K562 (cell line): ENCODE measurements at regions not wholly inside any gene's neighbourhood (a gene's known extent, or its start where the extent isn't known, plus 50 kb on each side); places are given as distances from the start of the nearest gene placed in this dataset.

Experiments used
- ATAC-seq: fragments of 200-7000 bp; cut with Tn5 transposase; 3 replicates; pipeline ENCODE4 v1.9.1; 2020; ENCODE audit warnings: moderate library complexity
- BruUV-seq: library from RNA; stranded (reverse); fragments of 400-500 nt; replicated peaks from 2 replicates; lab custom pipeline; 2021; lab: Mats Ljungman, UMichigan
- CTCF ChIA-PET: fragments of 300-600 bp; formaldehyde crosslinking; extraction: SDS; loops from one replicate; lab custom pipeline; 2021; ENCODE audit warnings: low intra/inter-chr PET ratio; lab: Yijun Ruan, JAX
- POLR2A ChIA-PET: fragments of 300-600, 350-650 bp; sonication (Branson Sonifier 250); formaldehyde crosslinking; extraction: SDS; loops from one replicate; lab custom pipeline; 2021; ENCODE audit warnings: antibody characterized with exemption, inconsistent platforms; lab: Yijun Ruan, JAX
- DNase-seq, 4 experiments: peaks; one replicate each; pipeline versions ENCODE4 v3.0.0 to v3.0.0-alpha.2; 2011 to 2018; ENCODE audit warnings: low spot score in 3 of 4, mixed read lengths in 3 of 4; ENCODE audit errors: extremely low read depth in 1 of 4
- FAIRE-seq: peaks from 2 replicates; lab custom pipeline; 2011; peaks lifted over from hg19 to GRCh38; lab: Jason Lieb, UNC
- H2AFZ ChIP-seq: 2 replicates; pipeline ENCODE4 v1.6.0; 2011; ENCODE audit warnings: low read depth, low read length, control low read depth, inconsistent platforms
- H3K27ac ChIP-seq: fragments of 200-600 bp; 3 replicates; pipeline ENCODE4 v1.8.0; 2011; ENCODE audit warnings: low read depth, mild to moderate bottlenecking, control low read depth, inconsistent platforms, low read length, moderate library complexity, mixed read lengths; ENCODE audit errors: extremely low read depth
- H3K27me3 ChIP-seq, 2 experiments: fragments of 300-600 bp in 1 of 2; 2 replicates in 1 of 2; 3 replicates in 1 of 2; pipeline versions ENCODE4 v1.6.0 to v1.8.0; 2011; ENCODE audit warnings: inconsistent platforms in 2 of 2, low read length in 2 of 2, mild to moderate bottlenecking in 1 of 2, mixed read lengths in 1 of 2, moderate library complexity in 1 of 2; ENCODE audit not compliant: control insufficient read depth in 2 of 2, insufficient read depth in 2 of 2
- H3K36me3 ChIP-seq: fragments of 300-600 bp; 3 replicates; pipeline ENCODE4 v1.8.0; 2011; ENCODE audit warnings: mild to moderate bottlenecking, low read length, inconsistent platforms; ENCODE audit not compliant: control insufficient read depth, insufficient read depth
- H3K4me1 ChIP-seq, 2 experiments: fragments of 200-600 bp in 1 of 2; replicated peaks in 1 of 2; 2 replicates in 1 of 2; 3 replicates in 1 of 2; pipeline versions ENCODE4 v1.5.1 to v1.8.0; 2011; ENCODE audit warnings: inconsistent platforms in 2 of 2, low read length in 2 of 2, mild to moderate bottlenecking in 1 of 2, mixed read lengths in 1 of 2, moderate library complexity in 1 of 2; ENCODE audit not compliant: control insufficient read depth in 2 of 2, insufficient read depth in 2 of 2
- H3K4me2 ChIP-seq: 2 replicates; pipeline ENCODE4 v1.6.1; 2011; ENCODE audit warnings: low read length, control low read depth, inconsistent platforms, mixed read lengths; ENCODE audit not compliant: insufficient read depth
- H3K4me3 ChIP-seq: fragments of 200-600 bp; sonication (generic), shearing (Covaris generic); 2 replicates; pipeline ENCODE4 v1.5.1; 2016; ENCODE audit warnings: control low read depth, inconsistent platforms
- H3K79me2 ChIP-seq: fragments of 200-600 bp; 3 replicates; pipeline ENCODE4 v1.8.0; 2011; ENCODE audit warnings: low read length, inconsistent platforms; ENCODE audit not compliant: control insufficient read depth, insufficient read depth
- H3K9ac ChIP-seq, 2 experiments: 2 replicates each; pipeline versions ENCODE4 v1.6.0 to v1.6.1; 2011; ENCODE audit warnings: low read depth in 2 of 2, low read length in 2 of 2, control low read depth in 1 of 2, inconsistent platforms in 1 of 2, mild to moderate bottlenecking in 1 of 2, mixed read lengths in 1 of 2; ENCODE audit not compliant: insufficient read depth in 1 of 2
- H3K9me1 ChIP-seq: one replicate; pipeline ENCODE4 v1.6.0; 2011; ENCODE audit warnings: inconsistent platforms, mild to moderate bottlenecking, low read length, moderate library complexity; ENCODE audit not compliant: control insufficient read depth, insufficient read depth
- H3K9me3 ChIP-seq: replicated peaks from 2 replicates; pipeline ENCODE4 v1.5.1; 2011; ENCODE audit warnings: low read depth, low read length, inconsistent platforms; ENCODE audit not compliant: control insufficient read depth, insufficient read depth
- H4K20me1 ChIP-seq: replicated peaks from 2 replicates; pipeline ENCODE4 v1.6.1; 2011; ENCODE audit warnings: low read length, inconsistent platforms, mixed read lengths; ENCODE audit not compliant: control insufficient read depth, insufficient read depth
- ETV1 ChIP-seq: fragments of 450-650 bp; conservative IDR thresholded peaks from 2 replicates; pipeline ENCODE4 v1.6.1; 2016; ENCODE audit warnings: missing genetic modification characterization, control low read depth, low read depth, missing compliant biosample characterization
- HCFC1 ChIP-seq: IDR thresholded peaks from 2 replicates; pipeline ENCODE4 v1.6.1; 2012; ENCODE audit warnings: low read depth, low read length, improper control_type of control experiment
- IFI16 ChIP-seq: fragments of 250-450 bp; sonication (Bioruptor Pico); IDR thresholded peaks from 2 replicates; pipeline ENCODE4 v2.1.2; 2022; ENCODE audit warnings: mild to moderate bottlenecking, inconsistent platforms
- MAFG ChIP-seq: fragments of 450-650 bp; conservative IDR thresholded peaks from 2 replicates; pipeline ENCODE4 v1.6.1; 2016; ENCODE audit warnings: missing genetic modification characterization, missing compliant biosample characterization
- MBD2 ChIP-seq: sonication (generic); IDR thresholded peaks from 2 replicates; pipeline ENCODE4 v1.6.1; 2016; ENCODE audit warnings: low read depth, borderline replicate concordance
- SRSF9 ChIP-seq: fragments of 200-400 bp; formaldehyde crosslinking; IDR thresholded peaks from 2 replicates; pipeline ENCODE4 v1.6.1; 2017; ENCODE audit warnings: low read depth, low read length, borderline replicate concordance
- ZFP1 ChIP-seq: fragments of 450-650 bp; formaldehyde crosslinking; IDR thresholded peaks from 2 replicates; pipeline ENCODE4 v1.4.0; 2020; ENCODE audit warnings: mild to moderate bottlenecking, mixed read lengths
- ZNF354B ChIP-seq: fragments of 250-450 bp; sonication (Bioruptor Pico); IDR thresholded peaks from 2 replicates; pipeline ENCODE4 v1.4.0; 2020
- ZNF717 ChIP-seq: fragments of 250-450 bp; sonication (Bioruptor Pico); IDR thresholded peaks from 2 replicates; pipeline ENCODE4 v1.5.0; 2021
- whole genome bisulfite sequencing: fragments of 100-300 bp; shearing (Covaris generic); methylation state at CpG from one replicate; pipeline ENCODE4 v1.1.6; 2016; ENCODE audit warnings: low coverage, mixed read lengths; ENCODE audit not compliant: insufficient coverage; ENCODE audit errors: missing lambda C conversion rate; 5-methylcytosine and 5-hydroxymethylcytosine counted together
- in situ Hi-C: fragments of 300-500 bp; cut with MboI; formaldehyde crosslinking; loops from 4 replicates; pipeline ENCODE4 v1.15.0; 2018; ENCODE audit warnings: inconsistent platforms, mixed read lengths
- intact Hi-C: fragments of 100-400 bp; cut with micrococcal nuclease; formaldehyde crosslinking; loops from 2 replicates; pipeline ENCODE4 v1.14.2; 2022
- TF ChIP-seq, protein P1 (sequence below): fragments of 450-650 bp; IDR thresholded peaks from 2 replicates; pipeline ENCODE4 v1.7.0; 2016; ENCODE audit warnings: borderline replicate concordance
- TF ChIP-seq, protein P2 (sequence below): fragments of 200-800 bp; sonication (Bioruptor generic); IDR thresholded peaks from 2 replicates; pipeline ENCODE4 v1.6.1; 2016; ENCODE audit warnings: missing genetic modification characterization, missing compliant biosample characterization

- H3K27me3 ChIP-seq, result no peaks in the 10 kb centered on the region
- H3K27ac ChIP-seq, result no peak overlapping the region
- H3K9me1 ChIP-seq, result no peaks in the 10 kb centered on the region
- in situ Hi-C loops, result no loop called here
- no peak overlapping the region for H3K4me2 ChIP-seq
- H3K9me3 ChIP-seq, result no peaks in the 10 kb centered on the region
- POLR2A ChIA-PET, result interaction anchor here (0.7 kb wide), 1 partner anchor 23 kb away, joined by 3 read pairs; no protein-coding TSS in a partner anchor
- DNase-seq (no peak), FAIRE-seq (no peak), ATAC-seq (no peak)
- H3K79me2 ChIP-seq, result no peaks in the 10 kb centered on the region
- CTCF ChIA-PET, result no interaction called here
- WGBS, result 0% methylated on average over 3 of the region's 3 CpGs
- no peak overlapping the region for H3K9ac ChIP-seq
- H3K4me1 ChIP-seq, result no peaks in the 10 kb centered on the region
- intact Hi-C loops, result no loop called here
- no peaks in the 10 kb centered on the region for H4K20me1 ChIP-seq
- BruUV-seq, result no TSS peak
- no peaks in the 10 kb centered on the region for H3K36me3 ChIP-seq
- no peak overlapping the region for H3K4me3 ChIP-seq
- no peak overlapping the region for H2AFZ ChIP-seq
- no peak for TF ChIP-seq IFI16 (CRISPR knock-in tag)
- no peak for TF ChIP-seq ETV1 (tag)
- TF ChIP-seq ZFP1 (CRISPR knock-in tag), result no peak
- TF ChIP-seq ZNF717 (CRISPR knock-in tag), result no peak
- no peak for TF ChIP-seq MBD2
- TF ChIP-seq, protein P1, sequence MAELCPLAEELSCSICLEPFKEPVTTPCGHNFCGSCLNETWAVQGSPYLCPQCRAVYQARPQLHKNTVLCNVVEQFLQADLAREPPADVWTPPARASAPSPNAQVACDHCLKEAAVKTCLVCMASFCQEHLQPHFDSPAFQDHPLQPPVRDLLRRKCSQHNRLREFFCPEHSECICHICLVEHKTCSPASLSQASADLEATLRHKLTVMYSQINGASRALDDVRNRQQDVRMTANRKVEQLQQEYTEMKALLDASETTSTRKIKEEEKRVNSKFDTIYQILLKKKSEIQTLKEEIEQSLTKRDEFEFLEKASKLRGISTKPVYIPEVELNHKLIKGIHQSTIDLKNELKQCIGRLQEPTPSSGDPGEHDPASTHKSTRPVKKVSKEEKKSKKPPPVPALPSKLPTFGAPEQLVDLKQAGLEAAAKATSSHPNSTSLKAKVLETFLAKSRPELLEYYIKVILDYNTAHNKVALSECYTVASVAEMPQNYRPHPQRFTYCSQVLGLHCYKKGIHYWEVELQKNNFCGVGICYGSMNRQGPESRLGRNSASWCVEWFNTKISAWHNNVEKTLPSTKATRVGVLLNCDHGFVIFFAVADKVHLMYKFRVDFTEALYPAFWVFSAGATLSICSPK, result no peak
- TF ChIP-seq MAFG (tag), result no peak
- TF ChIP-seq SRSF9, result no peak
- TF ChIP-seq, protein P2, sequence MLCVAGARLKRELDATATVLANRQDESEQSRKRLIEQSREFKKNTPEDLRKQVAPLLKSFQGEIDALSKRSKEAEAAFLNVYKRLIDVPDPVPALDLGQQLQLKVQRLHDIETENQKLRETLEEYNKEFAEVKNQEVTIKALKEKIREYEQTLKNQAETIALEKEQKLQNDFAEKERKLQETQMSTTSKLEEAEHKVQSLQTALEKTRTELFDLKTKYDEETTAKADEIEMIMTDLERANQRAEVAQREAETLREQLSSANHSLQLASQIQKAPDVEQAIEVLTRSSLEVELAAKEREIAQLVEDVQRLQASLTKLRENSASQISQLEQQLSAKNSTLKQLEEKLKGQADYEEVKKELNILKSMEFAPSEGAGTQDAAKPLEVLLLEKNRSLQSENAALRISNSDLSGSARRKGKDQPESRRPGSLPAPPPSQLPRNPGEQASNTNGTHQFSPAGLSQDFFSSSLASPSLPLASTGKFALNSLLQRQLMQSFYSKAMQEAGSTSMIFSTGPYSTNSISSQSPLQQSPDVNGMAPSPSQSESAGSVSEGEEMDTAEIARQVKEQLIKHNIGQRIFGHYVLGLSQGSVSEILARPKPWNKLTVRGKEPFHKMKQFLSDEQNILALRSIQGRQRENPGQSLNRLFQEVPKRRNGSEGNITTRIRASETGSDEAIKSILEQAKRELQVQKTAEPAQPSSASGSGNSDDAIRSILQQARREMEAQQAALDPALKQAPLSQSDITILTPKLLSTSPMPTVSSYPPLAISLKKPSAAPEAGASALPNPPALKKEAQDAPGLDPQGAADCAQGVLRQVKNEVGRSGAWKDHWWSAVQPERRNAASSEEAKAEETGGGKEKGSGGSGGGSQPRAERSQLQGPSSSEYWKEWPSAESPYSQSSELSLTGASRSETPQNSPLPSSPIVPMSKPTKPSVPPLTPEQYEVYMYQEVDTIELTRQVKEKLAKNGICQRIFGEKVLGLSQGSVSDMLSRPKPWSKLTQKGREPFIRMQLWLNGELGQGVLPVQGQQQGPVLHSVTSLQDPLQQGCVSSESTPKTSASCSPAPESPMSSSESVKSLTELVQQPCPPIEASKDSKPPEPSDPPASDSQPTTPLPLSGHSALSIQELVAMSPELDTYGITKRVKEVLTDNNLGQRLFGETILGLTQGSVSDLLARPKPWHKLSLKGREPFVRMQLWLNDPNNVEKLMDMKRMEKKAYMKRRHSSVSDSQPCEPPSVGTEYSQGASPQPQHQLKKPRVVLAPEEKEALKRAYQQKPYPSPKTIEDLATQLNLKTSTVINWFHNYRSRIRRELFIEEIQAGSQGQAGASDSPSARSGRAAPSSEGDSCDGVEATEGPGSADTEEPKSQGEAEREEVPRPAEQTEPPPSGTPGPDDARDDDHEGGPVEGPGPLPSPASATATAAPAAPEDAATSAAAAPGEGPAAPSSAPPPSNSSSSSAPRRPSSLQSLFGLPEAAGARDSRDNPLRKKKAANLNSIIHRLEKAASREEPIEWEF (CRISPR knock-in tag), result no peak
- no peak for TF ChIP-seq HCFC1
- TF ChIP-seq ZNF354B (CRISPR knock-in tag), result no peak
These were observed 1272.6 kb downstream of the PCDH19 start for GRCh38 chrX:99137488-99137887.
